Testis (tissue), 2 donors: ENCODE measurements at regions not wholly inside any gene's neighbourhood (a gene's known extent, or its start where the extent isn't known, plus 50 kb on each side); places are given as distances from the start of the nearest gene placed in this dataset.

Source experiments
- DNase-seq: peaks from one replicate; pipeline ENCODE4 v3.0.0-alpha.2; 2019
- H3K27ac ChIP-seq, 2 donors: fragments of 200-600 bp; sonication (generic); one replicate each; pipeline ENCODE4 v1.5.1; 2019
- H3K27me3 ChIP-seq: fragments of 200-600 bp; sonication (generic); one replicate; pipeline ENCODE4 v1.5.1; 2019
- H3K36me3 ChIP-seq: fragments of 200-600 bp; sonication (generic); one replicate; pipeline ENCODE4 v1.5.1; 2017; ENCODE audit warnings: low read depth; ENCODE audit errors: missing control alignments
- H3K4me1 ChIP-seq: fragments of 200-600 bp; sonication (generic); one replicate; pipeline ENCODE4 v1.5.1; 2019
- H3K4me3 ChIP-seq, 2 donors: fragments of 200-600 bp; sonication (generic); one replicate each; pipeline ENCODE4 v1.5.1; 2017 to 2019
- H3K9me3 ChIP-seq: fragments of 200-600 bp; sonication (generic); one replicate; pipeline ENCODE4 v1.5.1; 2017
- POLR2A ChIP-seq: fragments of 450-650 bp; IDR thresholded peaks from one replicate; pipeline ENCODE4 v1.6.1; 2017; ENCODE audit warnings: antibody characterized with exemption, mild to moderate bottlenecking, moderate library complexity
- WGBS, 2 donors: methylation state at CpG; one replicate each; pipeline ENCODE4 v1.1.5; 2018; 5-methylcytosine and 5-hydroxymethylcytosine counted together
- intact Hi-C: fragments of 100-400 bp; cut with DNase I; formaldehyde crosslinking; loops from one replicate; pipeline ENCODE4 v1.15.1; 2023; ENCODE audit warnings: low total_unique reads
- TF ChIP-seq, protein P1 (sequence below), 3 experiments: fragments of 450-650 bp in 2 of 3; fragments of 200-600 bp in 1 of 3; sonication (generic) in 1 of 3; IDR thresholded peaks; one replicate each; pipeline ENCODE4 v1.5.1; 2016 to 2019; ENCODE audit warnings: antibody characterized with exemption in 3 of 3, mild to moderate bottlenecking in 2 of 3, moderate library complexity in 1 of 3

DNA sequence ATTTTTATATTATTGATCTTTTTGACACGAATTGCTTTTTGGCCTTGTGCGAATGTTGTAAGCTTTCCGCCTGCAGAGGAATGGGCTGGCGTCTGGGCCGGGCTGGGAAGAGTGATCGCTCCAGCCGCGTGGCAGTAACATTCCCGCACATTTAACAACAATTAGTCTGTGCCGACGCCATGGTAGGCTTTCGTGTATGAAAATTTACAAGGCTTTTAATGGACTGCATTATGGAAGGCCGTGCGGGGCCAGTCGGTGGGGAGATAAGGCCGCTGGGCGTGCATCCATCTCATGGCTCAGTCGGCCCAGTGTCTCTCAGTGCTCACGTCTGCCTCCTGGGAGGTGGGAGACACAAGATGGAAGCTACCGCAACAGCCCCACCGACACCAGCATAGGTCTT, 142.2 kb downstream of the PHETA1 start:
- no peak for DNase-seq
- Histone ChIP-seq H3K27me3 (no peaks in the 10 kb centered on the region), H3K4me1 (no peaks in the 10 kb centered on the region), H3K27ac (no peak overlapping the region), H3K4me3 (no peak overlapping the region), H3K9me3 (no peaks in the 10 kb centered on the region), H3K36me3 (no peaks in the 10 kb centered on the region)
- intact Hi-C loops = no loop called here
- WGBS, 2 donors = 48 to 70% methylated on average over 21 of the region's 21 CpGs
- TF ChIP-seq, protein P1, sequence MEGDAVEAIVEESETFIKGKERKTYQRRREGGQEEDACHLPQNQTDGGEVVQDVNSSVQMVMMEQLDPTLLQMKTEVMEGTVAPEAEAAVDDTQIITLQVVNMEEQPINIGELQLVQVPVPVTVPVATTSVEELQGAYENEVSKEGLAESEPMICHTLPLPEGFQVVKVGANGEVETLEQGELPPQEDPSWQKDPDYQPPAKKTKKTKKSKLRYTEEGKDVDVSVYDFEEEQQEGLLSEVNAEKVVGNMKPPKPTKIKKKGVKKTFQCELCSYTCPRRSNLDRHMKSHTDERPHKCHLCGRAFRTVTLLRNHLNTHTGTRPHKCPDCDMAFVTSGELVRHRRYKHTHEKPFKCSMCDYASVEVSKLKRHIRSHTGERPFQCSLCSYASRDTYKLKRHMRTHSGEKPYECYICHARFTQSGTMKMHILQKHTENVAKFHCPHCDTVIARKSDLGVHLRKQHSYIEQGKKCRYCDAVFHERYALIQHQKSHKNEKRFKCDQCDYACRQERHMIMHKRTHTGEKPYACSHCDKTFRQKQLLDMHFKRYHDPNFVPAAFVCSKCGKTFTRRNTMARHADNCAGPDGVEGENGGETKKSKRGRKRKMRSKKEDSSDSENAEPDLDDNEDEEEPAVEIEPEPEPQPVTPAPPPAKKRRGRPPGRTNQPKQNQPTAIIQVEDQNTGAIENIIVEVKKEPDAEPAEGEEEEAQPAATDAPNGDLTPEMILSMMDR (IDR thresholded peaks at IDR 0.05) = no peak
- no peak for TF ChIP-seq POLR2A

DNA sequence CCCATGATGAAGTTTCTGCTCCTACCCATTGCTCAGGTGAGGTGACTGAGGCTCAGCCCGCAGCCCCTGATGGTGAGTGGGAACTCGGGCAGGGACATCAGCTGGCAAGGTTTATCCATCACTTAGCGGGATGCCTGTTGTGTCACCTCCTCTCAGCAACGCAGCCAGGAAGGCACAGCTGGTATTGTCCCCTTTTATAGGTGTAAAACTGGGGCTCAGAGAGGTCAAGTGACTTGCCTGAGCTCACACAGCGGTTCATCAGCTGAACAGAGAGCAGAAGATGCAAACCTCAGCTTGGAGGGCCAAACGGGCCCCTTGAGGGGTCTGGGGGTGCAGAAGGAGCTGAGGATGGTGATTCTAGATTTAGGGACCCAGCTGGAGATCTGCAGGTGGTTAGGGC, 143.6 kb downstream of the PHETA1 start:
- TF ChIP-seq, protein P1 (IDR thresholded peaks at IDR 0.05) = no peak
- TF ChIP-seq POLR2A = no peak
- Histone ChIP-seq H3K27ac (no peak overlapping the region), H3K4me1 (no peaks in the 10 kb centered on the region), H3K4me3 (no peak overlapping the region), H3K9me3 (no peaks in the 10 kb centered on the region), H3K36me3 (no peaks in the 10 kb centered on the region), H3K27me3 (no peaks in the 10 kb centered on the region)
- 86 to 87% methylated on average over 5 to 6 of the region's 6 CpGs for WGBS, 2 donors
- intact Hi-C loops = no loop called here
- DNase-seq = no peak

DNA sequence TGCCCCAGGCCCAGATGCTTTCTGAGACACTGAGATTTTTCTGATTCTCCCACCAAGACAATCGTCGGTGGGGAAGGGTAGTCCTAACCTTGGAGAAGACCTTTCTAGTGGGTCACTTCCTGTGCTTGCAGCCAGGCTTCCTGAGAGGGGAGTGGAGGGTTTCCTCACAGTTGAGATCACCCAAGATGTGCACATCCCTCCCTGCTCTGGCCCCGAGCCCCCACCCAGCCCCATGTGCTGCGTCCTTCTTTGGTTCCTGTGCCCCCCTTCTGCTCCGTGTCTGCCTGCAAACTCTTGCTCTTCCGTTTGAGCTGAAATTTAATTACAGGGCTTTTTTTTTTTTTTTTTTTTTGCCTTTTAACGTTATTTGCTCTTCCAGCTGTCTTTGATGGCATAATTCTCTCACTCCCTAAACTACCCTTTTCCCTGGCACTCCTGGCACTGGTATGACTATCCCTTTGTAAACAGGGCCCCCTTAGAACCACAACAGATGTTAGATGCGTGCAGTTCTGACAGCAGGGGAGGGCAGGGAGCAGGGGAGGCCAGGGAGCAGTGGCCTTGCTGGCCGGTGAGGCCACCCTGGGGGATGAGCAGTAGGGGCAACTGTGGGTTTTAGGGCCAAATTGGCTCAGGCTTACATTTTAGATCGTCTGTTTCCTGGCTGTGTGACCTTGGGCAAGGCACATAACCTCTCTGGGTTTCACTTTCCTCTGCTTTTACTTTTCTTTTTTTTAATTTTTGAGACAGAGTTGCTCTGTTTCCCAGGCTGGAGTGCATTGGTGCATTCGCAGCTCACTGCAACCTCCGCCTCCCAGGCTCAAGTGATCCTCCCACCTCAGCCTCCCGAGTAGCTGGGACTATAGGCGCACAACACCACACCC, 144.5 kb downstream of the PHETA1 start:
- H3K4me3 ChIP-seq = no peak overlapping the region
- 27 to 39% methylated on average over 12 to 14 of the region's 14 CpGs for WGBS, 2 donors
- no peak for DNase-seq
- no peaks in the 10 kb centered on the region for H3K36me3 ChIP-seq
- no peaks in the 10 kb centered on the region for H3K9me3 ChIP-seq
- intact Hi-C loops = no loop called here
- TF ChIP-seq, protein P1 (IDR thresholded peaks at IDR 0.05) = no peak
- no peak for TF ChIP-seq POLR2A
- H3K4me1 ChIP-seq = no peaks in the 10 kb centered on the region
- no peaks in the 10 kb centered on the region for H3K27me3 ChIP-seq
- no peak overlapping the region for H3K27ac ChIP-seq

DNA sequence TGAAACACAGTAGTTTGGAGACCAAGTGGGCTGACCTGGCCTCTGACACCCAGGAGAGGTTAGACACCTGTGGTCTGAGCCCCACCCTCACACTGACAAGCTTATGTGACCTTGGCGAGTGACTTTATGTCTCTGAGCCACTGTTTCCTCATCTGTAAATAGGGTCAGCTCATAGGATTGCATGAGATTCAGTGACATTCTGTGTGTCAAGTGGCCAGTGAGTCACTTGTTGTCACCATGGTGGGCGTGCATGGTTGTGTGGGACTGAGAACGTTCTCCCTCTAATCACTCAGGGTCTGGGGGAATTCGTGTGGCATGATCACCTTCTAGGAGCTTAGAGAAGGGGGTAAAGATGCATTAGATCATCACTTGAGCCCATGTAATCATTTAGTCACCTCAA, 146.4 kb downstream of the PHETA1 start:
- intact Hi-C loops = no loop called here
- no peak for DNase-seq
- no peak for TF ChIP-seq POLR2A
- TF ChIP-seq, protein P1 (IDR thresholded peaks at IDR 0.05) = no peak
- no peaks in the 10 kb centered on the region for H3K4me1 ChIP-seq
- H3K9me3 ChIP-seq = no peaks in the 10 kb centered on the region
- 88 to 96% methylated on average over 4 of the region's 4 CpGs for WGBS, 2 donors
- no peak overlapping the region for H3K27ac ChIP-seq
- H3K36me3 ChIP-seq = no peaks in the 10 kb centered on the region
- H3K27me3 ChIP-seq = no peaks in the 10 kb centered on the region
- no peak overlapping the region for H3K4me3 ChIP-seq

DNA sequence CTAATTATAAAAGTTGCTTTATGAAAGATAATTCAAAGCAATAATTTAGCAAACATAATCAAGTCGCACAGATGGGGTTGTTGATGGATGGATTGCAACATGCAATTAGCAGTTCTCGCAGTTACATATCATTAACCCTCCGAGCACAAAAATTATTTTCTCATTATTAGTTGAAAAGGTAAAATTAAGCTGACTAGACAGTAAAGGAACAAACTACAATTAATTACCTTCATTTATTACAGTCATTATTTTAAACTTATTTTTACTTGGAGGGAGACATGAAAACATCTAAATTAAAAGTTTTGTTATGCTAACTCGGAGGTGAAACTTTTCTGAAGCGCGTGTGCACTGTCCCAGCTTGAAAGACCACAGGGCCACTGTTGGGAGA, 146.9 kb downstream of the PHETA1 start:
- WGBS, 2 donors = 78 to 84% methylated on average over 6 of the region's 6 CpGs

More for the DNA sequence above, 146.9 kb downstream of the PHETA1 start:
- Histone ChIP-seq H3K27ac (no peak overlapping the region), H3K4me3 (no peak overlapping the region), H3K9me3 (no peaks in the 10 kb centered on the region), H3K36me3 (no peaks in the 10 kb centered on the region), H3K27me3 (no peaks in the 10 kb centered on the region), H3K4me1 (no peaks in the 10 kb centered on the region)
- TF ChIP-seq, protein P1 (IDR thresholded peaks at IDR 0.05) = no peak
- no peak for TF ChIP-seq POLR2A
- intact Hi-C loops = no loop called here
- DNase-seq = no peak
